Right ventricle myocardium inferior (tissue), 1 donor: ENCODE measurements at regions not wholly inside any gene's neighbourhood (a gene's known extent, or its start where the extent isn't known, plus 50 kb on each side); places are given as distances from the start of the nearest gene placed in this dataset.
A peak's percentile ranks its signal among the peaks of the same experiment; 100 is the strongest.
"Not testable (repeated sequence)": the region's sequence is repeated elsewhere in the genome, so short reads cannot be mapped to it uniquely, and the experiment has no call there.

Experiments
- ATAC-seq: fragments of 200-7000 bp; cut with Tn5 transposase; one replicate; pipeline ENCODE4 v1.9.1; 2020; ENCODE audit warnings: mild to moderate bottlenecking, moderate library complexity
- DNase-seq: peaks from one replicate; pipeline ENCODE4 v3.0.0; 2021; ENCODE audit errors: missing footprints
- intact Hi-C: fragments of 100-400 bp; cut with DNase I; formaldehyde crosslinking; loops from one replicate; pipeline ENCODE4 v1.11.0; 2022
- donor health status: DM: no; HTN: yes; CAD: no; lungs with severe emphysema.

DNA sequence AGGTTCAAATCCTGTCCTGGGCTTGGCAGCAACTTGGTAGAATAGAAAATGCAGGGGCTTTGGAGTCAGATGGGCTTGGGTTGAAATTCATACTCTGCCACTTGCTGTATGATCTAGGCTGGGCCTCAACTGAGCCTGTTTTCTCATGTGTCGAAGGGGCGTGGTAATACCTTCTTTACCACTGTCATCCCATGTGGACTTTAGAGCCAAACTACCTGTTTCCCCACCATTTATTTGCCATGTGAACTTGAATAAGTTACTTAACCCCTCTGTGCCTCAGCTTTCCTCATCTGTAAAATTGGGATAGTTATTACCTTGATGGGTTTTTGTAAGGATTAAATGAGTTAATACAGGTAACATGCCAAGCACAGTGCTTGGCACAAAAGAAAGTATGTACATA lies 106.0 kb downstream of the COPRS start:
- ATAC-seq (no peak), DNase-seq (no peak)
- intact Hi-C loops: no loop called here

DNA sequence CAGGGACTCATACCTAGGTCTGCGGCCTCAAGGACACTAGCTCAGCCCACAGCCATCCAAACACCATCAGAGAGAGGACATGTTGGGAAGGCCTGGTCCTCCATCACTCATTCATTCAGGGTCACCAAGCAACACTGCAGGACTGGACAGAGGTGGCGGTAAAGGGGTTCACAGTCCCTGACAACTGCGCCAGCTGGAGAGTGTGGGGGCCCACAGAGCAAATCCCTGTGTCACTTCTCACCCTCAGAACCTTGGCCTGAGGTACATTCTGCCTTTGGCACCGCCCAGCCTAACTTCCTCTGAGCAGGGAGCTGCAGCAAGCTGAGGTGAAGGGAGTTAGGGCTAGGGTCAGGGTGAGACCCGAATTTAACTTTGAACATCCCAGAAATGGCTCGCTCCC lies 106.5 kb downstream of the COPRS start:
- no peak for DNase-seq
- ATAC-seq: no peak
- intact Hi-C loops: no loop called here

DNA sequence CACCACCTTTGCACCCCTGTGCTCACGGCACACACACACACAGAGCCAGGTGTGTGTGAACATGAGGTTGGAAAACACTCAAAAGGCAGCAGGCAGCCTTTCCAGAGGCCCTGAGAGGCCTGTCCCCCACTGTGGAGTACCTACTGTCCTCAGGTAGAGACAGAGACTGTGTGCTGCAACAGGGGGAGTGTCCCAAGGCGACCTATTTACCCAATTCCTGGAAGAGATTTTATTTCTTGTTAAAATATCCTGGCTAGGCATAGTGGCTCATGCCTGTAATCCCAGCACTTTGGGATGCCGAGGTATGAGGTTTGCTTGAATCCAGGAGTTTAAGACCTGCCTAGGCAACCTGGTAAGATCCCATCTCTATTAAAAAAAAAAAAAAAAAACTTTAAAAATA lies 108.5 kb downstream of the COPRS start:
- intact Hi-C loops: no loop called here
- DNase-seq (no peak), ATAC-seq (no peak)

DNA sequence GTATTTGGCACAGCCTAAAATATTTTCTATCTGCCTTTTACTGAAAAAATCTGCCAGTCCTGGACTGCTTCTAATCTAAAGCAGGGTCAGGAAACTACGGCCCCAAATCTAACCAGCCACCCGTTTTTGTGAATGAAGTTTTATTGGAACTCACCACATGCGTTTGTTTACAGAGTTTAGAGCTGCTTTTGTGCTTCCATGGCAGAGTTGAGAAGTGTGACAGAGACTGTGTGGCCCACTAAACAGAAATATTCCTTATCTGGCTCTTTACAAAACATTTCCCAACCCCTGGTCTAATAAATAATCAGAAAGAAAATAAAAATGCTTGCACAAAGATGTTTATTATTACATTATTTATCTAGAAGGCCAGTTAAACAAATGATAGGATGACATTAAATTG lies 110.2 kb downstream of the COPRS start:
- ATAC-seq (no peak), DNase-seq (no peak)
- intact Hi-C loops: no loop called here

DNA sequence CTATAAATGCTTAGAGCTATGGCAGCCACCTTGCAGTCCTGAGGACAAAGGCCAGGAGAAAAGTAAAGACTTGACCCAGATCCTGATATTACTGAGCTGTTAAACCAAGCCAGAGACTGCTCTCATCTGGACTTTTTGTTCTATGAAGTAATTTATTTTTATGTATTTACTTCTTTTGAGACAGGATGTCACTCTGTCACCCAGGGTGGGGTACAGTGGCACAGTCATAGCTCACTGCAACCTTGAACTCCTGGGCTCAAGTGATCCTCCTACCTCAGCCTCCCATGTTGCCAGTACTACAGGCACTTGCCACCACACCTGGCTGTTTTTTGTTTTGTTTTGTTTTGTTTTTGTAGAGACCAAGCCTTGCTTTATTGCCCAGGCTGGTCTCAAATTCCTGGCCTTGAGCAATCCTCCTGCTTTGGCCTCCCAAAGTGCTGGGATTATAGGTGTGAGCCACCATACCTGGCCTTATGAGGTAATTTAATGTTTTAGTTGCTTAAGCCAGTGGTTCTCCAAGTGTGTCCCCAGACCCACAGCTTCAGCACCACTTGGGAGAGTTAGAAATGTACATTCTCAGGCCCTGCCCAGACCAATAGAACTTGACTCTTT lies 112.1 kb downstream of the COPRS start:
- intact Hi-C loops: no loop called here
- ATAC-seq (no peak), DNase-seq (no peak)

DNA sequence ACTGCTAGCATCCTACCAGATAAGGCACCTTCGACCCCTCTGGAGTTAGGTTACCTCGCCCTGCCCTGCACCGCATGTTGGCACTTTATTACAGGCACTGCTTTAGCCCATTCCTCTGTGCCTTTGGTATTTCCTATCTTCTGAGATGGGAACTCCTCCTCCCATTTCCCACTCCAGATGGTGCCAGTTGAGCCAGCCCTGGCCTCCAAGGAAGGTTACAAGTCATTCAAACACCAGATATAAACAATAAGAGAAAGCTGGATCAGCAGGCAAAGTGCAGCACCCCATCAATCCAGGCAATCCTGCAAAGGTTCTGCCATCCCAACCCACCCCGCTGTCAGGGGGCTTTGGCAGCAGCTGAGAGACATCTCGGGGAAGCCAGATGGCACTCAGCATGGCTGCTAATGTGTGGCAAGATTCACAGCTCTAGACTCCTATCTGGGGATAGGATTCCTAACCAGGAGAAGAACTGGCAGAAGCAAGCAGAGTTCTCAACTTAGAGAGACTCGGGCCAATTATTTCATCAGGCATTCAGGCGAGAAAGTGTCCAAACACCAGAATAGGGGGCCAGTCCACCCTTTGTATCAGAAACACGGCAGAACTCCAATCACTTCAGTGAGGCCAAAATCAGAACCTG lies 113.0 kb downstream of the COPRS start:
- DNase-seq (no peak), ATAC-seq (no peak)
- intact Hi-C loops: no loop called here

DNA sequence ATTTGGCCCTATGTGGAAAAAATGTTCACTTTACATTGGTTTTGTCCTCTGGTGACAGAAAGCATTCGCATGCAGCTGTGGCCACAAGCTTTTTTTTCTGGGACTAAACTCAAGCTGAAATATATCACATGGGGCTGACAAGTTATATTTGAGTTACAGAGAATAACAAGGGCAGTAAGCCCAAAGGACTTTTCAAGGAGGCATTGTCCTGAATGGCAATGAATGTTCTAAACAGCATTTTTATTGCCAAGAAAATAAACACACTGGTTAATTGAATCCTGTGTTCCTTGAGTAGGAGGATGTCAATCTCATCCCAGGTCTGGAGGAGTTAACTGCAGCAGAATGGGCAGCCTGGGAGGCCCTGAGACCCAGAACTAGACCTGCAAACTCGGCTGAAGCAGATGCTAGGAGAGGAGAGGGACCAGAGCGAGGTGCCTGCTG lies 114.5 kb downstream of the COPRS start:
- DNase-seq (no peak), ATAC-seq (peak; percentile 27)
- intact Hi-C loops: no loop called here

DNA sequence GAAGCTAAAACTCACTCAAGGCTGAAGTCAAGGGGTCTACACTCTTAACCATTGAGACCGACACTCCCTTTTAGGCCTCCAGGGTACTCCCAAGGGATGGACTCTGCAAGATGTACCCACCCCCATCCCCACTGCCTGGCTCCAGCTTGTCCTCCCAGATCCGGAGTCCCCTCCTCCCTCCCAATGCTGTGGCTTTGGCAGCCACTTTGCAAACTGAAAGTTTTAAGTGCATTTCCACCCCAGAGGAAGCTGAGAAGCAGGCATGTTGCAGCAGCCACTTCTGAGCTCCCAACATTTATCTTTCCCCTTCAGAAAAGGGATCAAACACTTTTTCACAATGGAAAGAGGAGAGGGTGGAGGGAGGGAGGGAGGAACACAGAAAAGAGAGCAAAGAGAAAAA lies 115.2 kb downstream of the COPRS start:
- ATAC-seq: peak; percentile 15
- intact Hi-C loops: no loop called here
- no peak for DNase-seq

DNA sequence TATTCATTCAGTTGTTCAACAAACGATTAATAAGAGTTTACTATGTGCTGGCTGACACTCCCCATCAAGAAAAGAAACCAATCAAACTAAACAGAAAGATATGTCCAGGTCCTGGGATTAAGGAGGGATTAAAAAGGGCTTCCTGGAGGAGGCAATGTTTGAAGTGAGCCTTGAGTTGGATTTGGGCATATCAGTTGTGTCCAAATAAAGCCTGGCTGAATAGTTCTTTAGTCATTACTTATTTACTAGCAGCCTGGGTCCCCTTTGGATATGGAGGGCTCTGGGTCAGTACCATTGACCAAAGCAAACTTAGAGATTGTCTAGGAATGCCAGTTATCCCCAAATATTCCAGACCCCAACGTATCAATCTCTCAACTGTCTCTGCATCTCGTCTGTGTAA lies 117.7 kb downstream of the COPRS start:
- no peak for ATAC-seq
- no peak for DNase-seq
- intact Hi-C loops: no loop called here

DNA sequence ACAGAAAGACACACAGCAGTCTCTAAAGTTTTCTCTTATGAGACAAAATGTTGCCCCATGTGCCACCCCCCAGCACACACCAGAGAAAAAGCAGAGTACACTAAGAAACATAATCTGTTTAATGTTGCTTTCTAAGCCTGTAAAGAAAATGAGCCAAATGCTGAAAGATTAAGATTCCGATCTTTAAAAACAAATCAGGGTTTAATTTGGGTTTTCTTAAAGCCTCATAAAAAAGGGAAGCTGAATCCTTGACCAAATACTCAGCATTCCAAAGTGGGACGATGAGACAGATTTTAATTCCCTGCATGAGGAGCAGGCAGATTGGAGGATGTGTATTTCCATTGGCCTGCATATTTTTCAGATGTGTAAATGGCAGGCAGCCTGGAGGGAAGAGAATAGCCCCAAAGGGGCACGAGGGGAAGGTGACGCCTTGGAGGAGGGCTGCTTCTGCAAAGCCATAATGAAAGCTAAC lies 118.4 kb downstream of the COPRS start:
- DNase-seq (no peak), ATAC-seq (no peak)
- intact Hi-C loops: no loop called here

DNA sequence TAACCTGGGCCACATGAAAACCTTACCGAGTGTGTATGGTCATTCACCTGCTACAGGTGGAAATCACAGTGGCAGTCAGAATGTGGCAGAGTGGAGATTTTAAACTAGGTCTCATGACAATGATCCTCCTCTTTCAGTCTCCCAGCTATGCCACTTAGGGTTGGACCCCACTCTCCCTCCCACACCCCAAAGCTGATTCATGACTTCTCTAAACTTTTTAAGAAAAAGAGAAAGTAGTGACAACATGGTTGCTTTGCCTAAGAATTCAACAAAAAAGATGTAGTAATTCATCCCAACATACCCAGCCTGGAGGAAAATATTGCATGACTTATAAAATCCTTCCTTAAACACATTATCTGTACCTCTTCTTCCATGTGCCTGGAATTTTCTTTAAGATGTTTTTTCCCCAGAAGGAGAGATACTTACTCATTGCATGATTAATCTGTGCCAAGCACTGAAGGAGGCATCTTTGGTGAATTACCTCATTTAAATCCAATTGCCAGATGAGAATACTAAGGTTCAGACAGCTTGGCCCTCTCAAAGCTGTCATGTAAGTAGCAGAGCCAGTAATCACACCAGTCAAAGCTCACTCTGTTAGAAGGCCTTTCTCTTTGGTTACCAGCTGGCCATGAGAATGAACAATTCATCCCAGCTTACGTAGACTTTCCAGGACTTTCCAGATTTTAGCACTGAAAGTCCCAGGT lies 119.9 kb downstream of the COPRS start:
- DNase-seq: no peak
- ATAC-seq: peak; percentile 76
- intact Hi-C loops: loop anchor here (1.0 to 5.0 kb wide), 3 partner anchors 43 to 180 kb away; no protein-coding TSS in a partner anchor

DNA sequence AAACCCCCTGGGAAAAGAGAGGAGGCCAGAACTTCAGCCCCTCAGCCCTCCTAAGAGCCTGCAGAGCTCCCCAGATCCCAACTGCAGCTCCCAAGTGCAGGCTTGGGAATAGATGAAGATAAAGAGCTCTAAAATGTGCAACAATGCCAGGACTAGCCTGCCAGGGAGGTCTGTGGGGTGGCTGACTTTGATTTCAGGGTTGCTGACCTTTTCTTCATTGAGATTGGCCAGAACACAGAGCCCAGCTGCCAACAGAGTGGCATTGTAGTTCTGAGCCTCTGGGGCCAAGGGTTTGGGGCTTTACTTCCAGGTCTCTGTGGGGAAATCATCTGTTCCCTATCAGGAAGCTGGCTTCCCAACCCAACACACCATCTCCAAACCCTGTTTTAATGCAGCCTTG lies 120.6 kb downstream of the COPRS start:
- DNase-seq (no peak), ATAC-seq (peak; percentile 66)
- intact Hi-C loops: loop anchor here (1.0 to 5.0 kb wide), 3 partner anchors 42 to 180 kb away; no protein-coding TSS in a partner anchor

DNA sequence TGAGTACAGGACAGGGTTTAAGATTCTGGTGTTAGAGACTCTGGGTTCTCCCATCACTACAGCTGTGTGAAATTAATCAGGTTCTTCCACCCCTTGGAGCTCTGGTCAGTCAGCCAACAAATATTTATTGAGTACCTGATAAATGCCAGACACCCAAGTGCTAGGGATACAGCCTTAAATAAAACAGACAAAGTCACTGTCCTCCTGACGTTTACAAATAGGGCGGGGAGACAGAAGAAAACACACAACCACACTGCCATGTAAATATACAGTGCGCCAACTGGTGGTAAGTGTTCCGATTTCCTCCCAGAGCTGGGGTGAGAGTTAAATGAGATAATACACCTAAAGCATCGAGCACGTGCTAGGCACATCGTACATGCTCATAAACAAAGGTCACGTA lies 121.0 kb downstream of the COPRS start:
- peak; percentile 49 for ATAC-seq
- intact Hi-C loops: loop anchor here (1.0 to 5.0 kb wide), 3 partner anchors 42 to 179 kb away; no protein-coding TSS in a partner anchor

DNA sequence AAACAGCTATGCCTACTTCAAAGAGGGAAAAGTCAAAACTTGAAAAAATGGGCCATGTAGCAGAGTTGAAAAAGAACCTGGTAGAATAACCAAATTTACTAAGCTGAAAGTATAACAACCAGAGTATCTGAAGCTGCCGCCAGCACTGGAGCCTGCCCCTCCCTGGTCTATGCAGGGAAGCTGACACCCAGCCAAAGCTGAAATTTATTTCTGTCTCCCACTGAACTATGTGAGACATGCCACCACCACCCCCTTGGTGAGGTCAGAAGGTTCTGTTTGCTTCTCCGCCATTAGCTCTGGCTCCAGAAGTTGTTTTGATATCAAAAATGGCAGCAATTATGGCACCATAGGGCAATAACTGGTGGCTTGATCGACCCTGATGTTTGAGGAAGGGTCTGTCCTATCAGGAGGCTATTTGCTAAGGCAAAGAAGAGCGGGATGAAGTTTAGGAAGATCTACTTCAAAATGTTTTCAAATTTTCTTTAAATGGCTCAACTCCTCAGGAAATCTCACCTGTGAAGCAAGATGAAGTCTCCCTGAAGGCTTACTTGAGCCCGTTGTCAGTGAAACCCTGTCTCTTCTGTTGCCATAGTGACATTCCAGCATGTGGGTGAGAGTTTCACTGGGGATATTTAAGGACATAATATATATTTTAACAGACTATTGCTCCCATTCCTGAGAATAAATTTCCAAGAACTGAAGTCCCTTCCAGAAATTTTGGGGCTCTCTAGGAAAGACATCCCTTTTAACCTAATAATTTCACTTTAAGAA lies 122.0 kb downstream of the COPRS start:
- no peak for DNase-seq

More for the DNA sequence above, 121.0 kb downstream of the COPRS start:
- no peak for DNase-seq

DNA sequence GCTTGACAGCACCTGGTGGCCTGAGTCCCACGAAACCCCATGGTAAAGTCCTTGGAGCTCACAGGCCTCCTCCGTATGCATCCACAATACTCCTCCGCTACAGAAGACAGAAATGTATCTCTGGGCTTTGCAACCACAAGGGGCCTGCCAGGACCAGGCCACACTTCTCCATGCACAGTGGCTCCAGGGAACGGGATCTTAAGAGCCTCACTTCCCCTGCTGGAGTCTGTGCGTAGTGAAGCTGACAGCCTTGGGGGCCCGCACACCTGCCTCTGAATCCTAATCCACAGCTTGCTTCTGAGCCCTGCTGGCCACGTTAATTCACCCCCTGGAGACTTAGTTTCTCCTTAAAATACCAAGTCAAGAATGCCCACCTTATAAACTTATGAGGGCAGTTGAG lies 125.7 kb downstream of the COPRS start:
- DNase-seq: no peak
- intact Hi-C loops: no loop called here
- no peak for ATAC-seq

More for the DNA sequence above, 122.0 kb downstream of the COPRS start:
- ATAC-seq: peak; percentile 61
- intact Hi-C loops: loop anchor here (5.0 kb wide), 1 partner anchor 105 kb away; no protein-coding TSS in a partner anchor

DNA sequence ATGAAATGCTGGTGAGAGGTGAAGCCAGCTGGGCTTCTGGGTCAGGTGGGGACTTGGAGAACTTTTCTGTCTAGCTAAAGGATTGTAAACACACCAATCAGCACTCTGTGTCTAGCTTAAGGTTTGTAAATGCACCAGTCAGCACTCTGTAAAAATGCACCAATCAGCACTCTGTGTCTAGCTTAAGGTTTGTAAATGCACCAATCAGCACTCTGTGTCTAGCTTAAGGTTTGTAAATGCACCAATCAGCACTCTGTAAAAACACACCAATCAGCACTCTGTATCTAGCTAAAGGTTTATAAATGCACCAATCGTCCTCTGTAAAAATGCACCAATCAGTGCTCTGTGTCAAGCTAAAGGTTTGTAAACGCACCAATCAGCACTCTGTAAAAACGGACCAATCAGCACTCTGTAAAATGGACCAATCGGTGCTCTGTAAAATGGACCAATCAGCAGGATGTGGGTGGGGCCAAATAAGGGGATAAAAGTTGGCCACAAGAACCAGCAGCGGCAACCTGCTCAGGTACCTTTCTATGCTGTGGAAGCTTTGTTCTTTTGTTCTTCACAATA lies 127.4 kb downstream of the COPRS start:
- DNase-seq, ATAC-seq, intact Hi-C loops: not testable (repeated sequence)

DNA sequence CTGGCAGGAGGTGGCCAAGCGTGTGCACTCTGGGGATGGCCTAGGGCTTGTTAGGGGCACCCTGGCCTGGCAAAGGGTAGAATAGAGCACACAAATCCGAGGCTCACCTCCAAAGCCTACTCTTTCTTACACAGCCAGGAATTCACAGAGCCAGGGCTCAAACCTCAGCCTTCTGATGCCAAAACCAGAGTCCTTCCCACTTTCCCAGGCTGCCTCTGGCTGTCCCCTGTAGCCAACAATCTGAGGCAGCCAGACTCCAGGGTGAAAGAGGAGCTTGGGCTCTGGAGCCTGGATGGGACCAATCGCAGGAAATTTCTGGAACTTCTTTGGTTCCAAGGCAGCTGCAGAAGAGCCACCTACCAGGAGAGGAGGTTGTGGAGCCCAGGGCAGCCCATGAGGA lies 127.9 kb downstream of the COPRS start:
- DNase-seq: no peak

DNA sequence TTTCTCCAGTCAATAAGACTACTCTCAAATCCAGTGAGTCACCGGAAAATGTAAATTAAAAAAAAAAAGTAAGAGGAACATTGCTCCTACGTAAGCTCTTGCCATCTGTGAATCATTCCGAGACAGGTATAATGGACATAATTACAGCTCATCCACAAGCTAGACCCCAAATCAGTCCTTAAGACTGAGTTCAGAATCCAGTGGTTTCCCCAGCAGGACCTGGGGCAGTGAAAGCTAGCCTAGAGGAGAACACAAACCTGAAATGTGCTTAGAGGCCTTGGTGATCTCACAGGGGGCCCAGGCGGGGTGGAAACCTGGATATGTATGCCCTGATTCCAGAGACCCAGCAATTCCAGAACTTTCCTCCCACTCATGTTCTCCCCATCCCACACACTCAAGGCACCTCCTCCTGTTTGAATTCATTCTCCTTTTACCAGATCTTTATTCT lies 132.0 kb downstream of the COPRS start:
- DNase-seq (no peak), ATAC-seq (no peak)
- intact Hi-C loops: no loop called here

More for the DNA sequence above, 127.9 kb downstream of the COPRS start:
- ATAC-seq: peak; percentile 53
- intact Hi-C loops: no loop called here

DNA sequence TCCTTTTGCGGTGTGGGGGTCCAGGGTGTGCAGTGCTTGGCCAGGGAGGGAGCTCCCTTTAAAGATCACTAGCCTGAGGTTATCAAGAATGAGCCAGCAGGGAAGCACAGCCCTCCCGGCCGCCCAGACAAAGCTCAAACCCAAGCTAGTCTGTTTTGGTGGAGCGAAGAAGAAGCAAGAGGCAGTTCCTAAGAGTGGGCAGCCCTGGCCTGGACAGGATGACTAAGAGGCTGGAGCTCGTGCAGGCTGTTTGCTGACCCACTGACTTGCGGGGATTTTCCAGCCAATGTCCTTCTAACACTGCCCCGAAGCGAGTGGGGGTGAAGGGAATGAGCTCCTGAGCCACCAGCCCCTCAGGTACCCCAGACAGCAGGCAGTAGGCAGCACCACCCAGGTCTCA lies 134.4 kb downstream of the COPRS start:
- DNase-seq (no peak), ATAC-seq (no peak)
- intact Hi-C loops: no loop called here
